Putamen (tissue), 1 donor: ENCODE measurements at regions not wholly inside any gene's neighbourhood (a gene's known extent, or its start where the extent isn't known, plus 50 kb on each side); places are given as distances from the start of the nearest gene placed in this dataset.
"Not testable (repeated sequence)": the region's sequence is repeated elsewhere in the genome, so short reads cannot be mapped to it uniquely, and the experiment has no call there.

Experiments used
- DNase-seq: peaks from one replicate; pipeline ENCODE4 v3.0.0-alpha.2; 2016; ENCODE audit warnings: low spot score

DNA sequence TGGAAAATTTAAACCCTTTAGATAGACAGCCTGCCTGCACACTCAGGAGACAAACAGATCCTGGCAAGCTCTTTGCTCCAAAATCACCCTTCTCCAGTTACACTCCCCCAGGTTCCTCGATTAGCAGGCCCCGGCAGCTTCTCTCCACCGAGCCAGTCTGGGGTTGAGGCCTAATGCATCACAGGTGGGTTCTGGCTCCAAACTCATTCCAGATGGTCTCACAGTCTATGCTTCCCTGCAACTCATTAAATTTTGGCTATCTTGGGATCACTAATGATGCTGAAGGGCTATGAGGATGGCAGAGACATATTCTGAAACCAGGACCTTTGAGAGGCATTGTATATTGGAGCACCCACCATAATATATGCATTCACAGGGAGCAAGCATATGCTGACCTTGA, 559.8 kb upstream of the USP24 start:
- no peak for DNase-seq

DNA sequence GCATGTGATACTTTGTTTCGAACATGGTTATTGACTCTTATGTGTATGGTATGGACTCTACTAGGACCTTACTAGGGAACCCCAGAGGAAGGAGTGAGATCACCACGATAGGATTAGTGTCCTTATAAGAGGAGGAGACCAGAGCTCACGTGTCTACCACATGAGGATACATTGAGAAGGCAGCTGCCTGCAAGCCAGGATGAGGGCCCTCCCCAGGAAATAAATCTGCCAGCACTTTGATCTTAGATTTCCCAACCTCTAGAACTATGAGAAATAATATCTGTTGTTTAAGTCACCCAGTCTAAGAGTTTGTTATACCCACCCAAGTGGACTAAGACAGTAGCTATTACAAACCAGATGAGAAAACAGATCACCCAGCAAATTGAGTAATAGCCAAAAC, 559.3 kb upstream of the USP24 start:
- DNase-seq: no peak

DNA sequence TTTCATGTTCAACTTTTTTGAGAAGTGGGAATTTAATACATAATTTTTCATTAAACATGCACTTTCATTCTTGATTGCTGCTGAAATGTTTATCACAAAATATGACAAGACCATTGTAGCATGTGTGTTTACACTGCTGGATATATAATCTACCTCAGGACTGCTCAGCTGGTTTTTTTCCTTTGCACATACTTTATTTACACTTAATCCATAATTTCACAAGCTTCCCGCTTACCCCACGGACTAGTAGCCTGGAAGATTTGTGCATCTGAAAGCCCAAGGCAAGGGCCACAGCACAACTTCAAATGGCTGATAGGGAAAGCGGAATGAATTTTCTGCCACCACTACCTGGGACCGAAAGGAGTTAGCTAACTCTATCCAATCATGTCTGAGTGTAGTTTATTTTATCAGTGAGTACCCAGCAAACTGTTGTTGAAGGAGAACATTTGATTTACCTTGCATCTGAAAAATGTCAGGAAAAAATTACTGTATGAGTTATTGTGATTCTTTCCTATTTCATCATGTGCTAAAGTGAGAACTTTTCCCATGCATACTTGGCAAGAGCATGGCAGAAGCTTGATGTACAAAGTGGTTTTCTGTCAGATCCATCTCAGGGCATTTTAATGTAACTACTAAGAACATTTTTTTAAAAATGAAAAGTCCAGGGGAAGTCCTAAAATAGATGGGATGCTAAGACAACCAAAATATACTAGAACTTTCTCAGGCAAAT, 558.2 kb upstream of the USP24 start:
- no peak for DNase-seq

DNA sequence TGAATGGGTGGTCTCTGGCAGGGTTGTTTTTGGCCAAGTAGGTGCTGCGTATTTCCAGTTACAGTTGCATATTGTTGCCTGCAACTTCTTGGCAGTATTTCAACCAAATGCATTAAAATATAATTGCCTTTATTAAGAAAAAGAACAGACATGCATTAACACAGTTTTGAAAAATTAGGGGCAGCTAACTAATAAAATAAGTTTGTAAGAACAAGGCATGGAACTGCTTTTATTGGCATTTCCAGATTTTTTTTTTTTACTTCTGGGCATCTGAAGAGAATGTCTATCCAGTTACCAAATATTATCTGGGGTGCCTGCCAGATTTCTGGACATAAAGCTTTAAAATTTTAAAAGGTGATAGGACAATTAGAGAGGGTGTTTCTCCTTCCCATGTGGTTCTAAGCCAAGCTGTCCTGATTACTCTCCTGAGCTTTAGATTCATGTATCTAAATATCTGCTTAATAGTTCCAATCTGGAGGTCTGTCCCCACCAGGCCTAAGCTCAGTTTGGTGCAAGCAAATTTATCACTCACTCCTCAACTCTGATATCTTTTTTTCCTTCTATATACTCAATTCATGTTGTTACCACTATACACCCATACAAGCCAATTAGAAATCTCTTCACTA, 553.3 kb upstream of the USP24 start:
- no peak for DNase-seq

DNA sequence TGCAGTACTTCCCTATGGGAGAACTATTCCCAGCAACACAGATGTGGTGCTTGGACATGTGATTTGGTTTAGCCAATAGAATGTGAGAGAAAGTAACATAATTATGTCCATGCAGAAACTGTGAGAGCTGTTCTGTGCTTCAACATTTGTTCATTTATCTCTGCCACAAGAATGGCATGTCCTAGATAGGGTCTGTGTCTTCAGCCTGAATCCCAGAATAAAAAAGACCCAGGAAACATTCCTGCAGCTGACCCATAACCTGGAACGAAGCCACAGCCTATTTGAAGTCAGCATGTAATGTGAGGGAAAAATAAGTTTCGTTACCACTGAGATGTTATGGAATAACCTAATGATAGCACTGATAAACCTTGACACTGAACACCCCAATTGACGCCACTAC, 552.0 kb upstream of the USP24 start:
- no peak for DNase-seq

DNA sequence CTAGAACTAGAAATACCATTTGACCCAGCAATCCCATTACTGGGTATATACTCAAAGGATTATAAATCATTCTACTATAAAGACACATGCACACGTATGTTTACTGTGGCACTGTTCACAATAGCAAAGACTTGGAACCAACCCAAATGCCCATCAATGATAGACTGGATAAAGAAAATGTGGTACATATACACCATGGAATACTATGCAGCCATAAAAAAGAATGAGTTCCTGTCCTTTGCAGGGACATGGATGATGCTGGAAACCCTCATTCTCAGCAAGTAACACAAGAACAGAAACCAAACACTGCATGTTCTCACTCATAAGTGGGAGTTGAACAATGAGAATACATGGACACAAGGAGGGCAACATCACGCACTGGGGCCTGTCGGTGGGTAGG, 550.3 kb upstream of the USP24 start:
- DNase-seq: not testable (repeated sequence)

DNA sequence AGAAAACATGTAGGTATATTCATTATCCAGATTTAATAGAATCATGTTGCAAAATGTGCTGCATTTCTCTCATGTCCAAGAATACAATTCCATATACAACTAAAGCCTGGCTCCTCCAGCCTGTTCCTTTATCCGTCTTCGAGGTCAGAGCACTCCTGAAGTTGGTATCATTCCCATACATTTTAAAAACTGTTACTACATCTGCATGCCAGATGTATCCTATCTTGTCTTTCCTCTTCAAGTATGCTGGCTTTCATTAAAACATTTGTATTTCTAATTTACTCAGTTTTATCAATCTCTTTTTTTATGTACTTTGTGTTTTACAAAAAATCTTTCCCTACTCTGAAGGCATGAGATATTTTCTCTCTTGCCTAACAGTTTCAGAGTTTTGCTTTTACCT, 536.6 kb upstream of the USP24 start:
- DNase-seq: no peak

DNA sequence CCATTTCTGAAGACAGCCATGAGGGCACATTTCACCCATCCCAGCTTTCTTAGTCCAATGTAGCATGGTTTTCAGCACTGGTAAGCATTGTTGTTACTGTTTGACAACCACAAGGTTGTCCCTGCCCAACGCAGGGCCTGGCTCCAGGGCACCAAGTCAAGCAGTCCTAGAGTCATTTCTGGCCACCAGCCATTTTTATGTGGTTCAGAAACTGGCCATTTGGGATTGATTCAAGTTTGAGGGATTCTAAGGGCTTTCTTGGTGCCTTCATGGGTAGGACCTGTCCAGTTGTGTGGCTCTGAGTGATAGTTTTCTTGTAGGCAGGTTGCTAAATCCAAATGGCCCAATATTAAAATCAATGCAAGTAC, 535.4 kb upstream of the USP24 start:
- DNase-seq: no peak

DNA sequence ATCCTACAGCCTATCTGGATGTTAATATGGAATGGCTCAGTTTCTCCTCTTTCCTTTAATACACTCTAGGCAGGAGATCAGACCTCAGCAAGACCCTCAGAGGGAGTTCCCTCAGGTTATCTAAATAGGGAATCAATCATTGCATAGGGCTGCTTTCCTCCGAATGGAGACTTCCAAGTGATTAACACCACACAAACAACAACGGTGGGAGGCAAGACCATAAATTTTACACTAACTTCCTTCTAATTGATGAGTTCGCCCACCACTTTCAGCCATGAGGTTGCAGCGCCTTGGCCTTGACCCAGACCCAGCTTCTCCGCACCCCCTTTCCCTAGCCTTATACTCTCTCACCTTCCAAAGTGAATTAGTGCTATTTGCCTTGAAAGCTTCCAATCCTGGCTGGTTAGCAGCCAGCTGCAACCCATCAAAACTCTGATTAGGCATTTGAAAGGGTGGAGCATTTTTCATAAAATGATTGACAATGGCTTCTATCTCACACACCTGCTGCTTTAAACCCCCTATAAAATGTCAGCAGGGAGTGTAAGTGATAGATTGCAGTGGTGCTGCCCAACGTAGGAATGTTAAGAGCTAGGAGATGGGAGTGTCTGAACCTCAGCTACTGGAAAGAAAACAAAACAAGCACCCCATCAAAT, 534.9 kb upstream of the USP24 start:
- DNase-seq: no peak

DNA sequence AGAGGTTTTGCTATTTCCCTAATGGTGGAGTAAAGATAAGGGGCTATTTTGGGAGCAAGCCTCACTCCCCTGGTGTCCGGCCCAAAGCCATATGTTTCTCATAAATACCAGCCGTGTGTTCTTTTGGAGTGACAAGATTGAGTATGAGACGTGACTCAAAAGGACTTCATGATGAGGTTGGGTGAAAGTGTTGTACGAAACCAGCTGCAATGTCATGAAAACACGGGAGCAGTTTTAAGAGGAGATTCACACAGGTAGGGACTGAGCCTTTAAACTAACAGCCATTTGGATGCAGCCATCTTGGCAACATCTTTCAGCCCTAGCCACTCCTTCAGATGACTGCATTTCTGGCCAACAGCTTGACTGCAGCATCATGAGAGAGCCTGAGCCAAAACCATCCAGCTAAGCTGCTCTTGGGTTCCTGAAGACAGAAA, 532.3 kb upstream of the USP24 start:
- DNase-seq: no peak

DNA sequence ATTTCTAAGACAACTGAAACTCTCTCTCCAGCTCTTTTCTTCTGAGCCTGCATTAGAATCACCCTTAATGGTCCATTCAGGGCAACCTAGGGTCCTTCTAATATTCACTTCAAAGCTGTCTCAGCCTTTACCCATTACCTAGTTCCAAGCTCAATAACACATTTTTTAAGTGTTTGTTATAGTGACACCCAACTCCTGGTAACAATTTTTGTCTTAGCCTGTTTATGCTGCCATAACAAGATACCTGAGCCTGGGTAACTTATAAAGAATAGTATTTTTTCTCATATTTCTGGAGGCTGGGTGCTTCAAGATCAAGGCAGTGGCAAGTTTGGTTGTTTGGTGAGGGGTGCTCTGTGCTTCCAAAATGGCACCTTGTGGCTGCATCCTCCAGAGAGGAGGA, 531.5 kb upstream of the USP24 start:
- no peak for DNase-seq

DNA sequence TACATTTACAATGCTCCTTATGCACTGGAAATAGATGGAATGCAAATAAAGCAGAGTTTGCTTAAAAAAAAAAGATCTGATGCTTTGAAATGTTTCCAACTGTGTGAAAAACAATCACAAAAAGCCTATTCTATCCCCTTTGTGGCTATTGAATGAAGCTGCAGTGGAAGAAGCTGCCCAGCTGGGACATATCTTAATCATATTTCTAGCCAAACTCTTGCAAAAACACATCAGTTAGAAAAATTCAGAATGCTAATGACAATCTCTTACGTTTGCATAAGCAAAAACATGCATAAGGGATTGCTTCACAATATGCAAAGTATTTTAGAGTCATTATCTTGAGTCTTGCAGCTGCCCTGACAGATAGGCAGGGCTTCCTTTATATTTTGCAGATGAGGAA, 526.4 kb upstream of the USP24 start:
- DNase-seq: peak; percentile 10

DNA sequence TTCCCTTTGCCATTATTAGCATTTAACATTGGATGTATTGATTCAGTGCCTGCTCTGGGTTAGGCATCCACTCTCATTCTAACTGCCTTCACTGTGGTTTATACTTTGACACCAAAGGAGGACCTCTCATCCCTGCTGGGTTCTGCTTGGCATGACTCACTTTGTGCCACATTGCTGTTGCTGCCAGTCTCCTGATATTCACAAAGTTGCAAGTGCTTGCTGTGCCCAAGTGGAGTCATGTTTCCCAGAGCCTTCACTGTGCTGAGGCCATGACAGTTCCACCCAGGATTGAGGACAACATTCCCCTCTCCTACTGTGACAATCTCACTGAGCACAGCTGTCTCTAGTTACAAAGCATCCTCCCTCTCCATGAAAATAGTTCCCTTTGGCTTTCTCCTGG, 519.9 kb upstream of the USP24 start:
- no peak for DNase-seq

DNA sequence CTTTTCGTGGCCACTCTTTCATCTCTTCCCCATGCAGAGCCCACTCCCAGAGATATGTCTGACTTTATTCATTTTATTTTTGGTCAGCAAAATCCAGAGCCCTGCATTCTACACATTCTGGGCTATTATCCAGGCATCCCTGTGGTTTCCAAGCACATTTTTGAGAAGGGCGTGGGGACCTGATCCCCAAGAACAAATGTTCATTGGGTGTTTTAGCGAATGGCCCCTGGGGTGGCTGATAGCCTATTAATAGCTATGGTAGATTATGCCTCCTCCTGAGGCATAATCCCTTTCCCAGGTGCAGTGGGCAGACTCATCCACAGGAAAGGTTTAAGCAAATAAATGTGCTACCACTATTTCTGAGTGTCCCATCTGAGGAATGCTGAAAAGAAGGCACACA, 511.8 kb upstream of the USP24 start:
- no peak for DNase-seq

DNA sequence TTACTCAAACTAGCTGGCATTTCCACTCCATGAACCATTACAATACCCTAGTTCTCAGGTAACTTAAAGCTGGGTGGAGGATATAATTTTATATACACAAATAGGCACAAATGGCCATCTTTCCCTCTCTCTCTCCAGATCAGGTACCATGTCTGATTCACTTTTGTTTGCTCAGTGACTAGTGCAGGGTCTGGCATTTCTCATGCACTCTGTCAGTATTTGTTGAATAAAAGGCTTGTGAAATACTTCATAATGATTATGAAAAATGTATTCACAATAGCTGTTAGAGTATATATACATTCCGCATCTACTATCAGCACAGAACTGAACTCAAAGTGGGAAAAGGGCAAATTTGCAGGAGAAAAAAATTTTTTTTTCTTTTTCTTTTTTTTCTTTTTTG, 510.2 kb upstream of the USP24 start:
- DNase-seq: no peak

DNA sequence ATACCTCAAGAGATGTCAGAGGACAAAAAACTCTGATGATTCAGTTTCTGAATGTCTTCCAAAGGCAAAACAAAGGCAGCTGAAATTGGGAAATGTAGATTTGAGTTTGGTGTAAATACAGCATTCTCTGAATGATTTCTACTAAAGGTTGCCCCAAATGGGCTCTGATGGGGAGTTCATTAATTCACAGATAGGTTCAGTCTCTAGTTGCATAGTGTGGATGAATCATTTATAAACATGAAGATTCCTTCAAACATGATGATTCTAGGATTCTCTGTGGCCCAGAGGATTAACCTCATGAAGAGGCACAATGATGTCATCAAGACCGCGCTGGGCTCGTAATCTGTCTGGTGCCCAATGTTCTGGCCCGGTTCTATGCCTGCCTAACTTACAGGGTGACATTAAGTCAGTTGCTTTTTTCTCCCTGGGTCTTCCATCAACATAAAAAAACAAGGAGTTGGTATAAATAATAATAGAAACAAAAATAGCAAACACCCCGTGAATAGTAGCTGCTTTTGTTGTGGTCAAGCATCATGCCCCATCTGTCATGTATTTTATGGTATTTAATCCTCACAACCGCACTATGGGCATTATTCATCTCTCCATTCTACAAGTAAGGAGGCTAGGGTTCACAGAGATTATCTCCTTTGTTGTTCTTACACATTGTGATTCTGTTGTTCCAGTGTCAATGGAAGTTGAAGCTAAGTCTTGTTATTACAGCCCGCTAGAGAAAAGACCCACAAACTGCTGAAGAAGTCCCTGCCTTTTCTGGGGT, 509.6 kb upstream of the USP24 start:
- no peak for DNase-seq

DNA sequence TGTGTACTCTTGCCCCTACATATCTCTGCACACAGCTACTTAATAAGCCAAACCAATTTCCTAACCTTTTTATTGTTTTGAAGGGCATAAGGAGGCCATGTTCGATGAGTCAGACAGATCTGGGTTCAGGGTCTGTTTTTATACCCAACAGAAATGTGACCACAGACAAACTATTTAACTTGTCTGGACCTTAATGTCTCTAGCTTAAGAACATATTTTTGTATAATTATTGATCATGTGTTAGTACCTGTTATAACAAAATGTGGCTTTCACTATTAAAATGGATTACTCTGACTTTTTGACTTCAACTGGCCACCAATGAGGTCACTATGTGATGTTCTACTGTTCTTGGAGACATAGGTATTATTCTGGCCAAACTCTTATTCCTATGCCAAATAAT, 507.8 kb upstream of the USP24 start:
- DNase-seq: no peak

DNA sequence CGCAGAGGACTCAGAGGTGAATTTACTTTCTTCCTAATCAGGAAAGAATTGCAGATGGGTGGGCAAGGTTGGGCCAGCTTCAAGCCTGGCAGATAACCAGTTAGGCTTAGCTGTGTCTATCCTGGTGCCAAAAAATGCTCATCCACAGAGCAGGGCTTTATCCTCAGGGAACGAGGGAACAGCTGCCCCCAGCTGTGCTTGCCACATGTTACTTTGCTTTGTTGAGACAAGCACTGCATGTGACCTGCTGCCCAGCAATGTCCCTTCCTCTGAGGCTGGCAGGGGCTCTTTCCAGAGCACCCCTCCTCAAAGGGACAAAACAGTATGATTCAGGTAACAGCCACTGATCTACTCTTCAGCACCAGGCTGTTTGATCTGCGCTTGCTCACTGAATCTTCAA, 505.1 kb upstream of the USP24 start:
- no peak for DNase-seq

DNA sequence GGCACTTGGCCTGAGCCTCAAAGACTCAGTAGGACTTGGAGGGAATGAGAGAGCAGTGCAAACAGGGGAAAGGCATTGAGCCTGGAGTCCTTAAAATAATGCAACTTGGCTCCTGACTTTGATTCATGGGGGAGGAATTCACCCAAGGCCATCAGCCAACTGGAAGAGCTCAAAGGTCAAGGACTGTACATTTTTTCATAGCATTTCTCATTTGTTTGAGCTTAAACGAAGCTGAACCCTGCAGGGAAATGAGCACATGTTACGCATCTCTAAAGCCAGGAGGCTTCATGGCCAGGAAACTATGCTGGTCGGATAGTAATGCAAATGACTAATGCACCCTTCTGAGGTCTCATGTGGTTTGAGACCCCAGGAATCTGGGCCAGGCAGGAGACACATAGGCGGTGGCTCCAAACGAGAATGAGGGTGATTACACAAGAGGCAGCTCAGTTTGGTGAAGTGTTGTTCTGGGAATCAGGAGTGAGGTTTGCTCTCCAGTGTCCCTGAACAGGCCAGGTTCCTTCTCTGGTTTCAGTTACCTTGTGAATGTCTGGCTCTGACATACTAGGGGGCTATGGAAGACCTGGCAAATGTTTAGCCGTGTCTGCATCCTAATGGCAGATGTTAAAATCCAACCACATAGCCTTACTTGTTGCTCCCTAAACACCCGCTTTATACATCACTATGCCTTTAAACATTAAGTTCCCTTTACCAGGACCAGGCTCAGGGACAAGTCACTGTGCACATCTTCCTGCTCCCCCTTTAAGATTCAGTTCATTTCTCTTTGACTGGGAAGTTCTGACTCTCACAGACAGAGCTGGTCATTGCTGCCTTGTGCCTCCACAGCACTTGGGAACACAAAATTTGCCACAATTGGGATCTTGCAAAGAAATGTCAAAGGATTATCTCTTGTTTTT, 503.9 kb upstream of the USP24 start:
- no peak for DNase-seq

DNA sequence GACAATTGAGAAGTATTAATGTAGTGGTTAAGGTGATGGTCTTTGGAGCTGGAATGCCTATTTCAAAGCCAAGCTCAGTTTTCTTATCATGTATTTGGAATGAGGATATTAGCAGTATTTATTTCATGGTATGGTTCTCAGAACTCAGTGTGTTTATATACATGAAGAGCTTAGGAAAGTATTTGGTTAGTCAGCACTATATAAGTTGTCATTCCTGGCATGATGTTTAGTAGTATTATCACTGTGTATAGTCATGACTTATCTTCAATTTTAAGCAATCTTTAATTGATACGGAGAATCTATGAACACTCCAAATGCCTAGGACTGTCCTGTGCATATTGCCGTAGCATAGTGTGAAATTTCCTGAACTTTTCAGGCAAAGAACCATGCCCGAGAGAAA, 501.9 kb upstream of the USP24 start:
- no peak for DNase-seq

DNA sequence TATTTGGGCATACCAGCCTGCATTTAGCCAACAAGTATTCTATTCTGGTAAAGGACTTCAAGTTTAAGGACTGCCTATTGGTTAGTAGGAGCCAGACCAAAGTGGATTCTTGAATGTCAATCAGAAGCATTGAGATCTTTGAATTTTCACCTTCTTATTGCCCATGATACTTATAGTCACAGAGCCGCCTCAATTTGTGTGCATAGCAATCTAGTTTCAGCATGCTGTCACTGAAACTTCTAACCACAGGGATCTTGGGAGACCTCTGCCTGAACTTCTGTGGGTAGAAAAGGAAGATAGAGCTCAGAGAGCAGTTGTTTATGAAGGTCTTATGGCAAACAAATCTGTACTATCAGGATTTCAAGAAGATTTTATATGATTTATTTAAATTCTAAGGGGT, 501.4 kb upstream of the USP24 start:
- no peak for DNase-seq

DNA sequence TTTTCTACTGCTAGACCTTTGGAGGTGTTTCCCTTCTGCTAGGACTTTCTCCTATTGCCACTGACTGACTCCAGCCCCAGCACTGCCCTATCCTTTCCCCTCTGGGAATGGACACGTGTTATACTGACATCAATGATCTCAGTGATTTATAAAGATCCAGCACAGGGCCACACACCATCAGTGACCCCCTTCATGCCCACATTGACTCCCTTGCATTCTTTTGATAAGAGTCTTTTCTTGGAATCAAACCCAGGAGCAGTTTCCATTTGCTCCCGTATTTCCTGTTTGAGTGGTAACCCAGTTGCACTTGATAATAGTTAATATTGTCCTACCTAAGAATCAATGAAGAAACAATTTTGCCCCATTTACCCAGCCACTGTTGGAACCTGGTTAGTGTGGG, 501.0 kb upstream of the USP24 start:
- DNase-seq: no peak
